ENCODE measurements at regions not wholly inside any gene's neighbourhood (a gene's known extent, or its start where the extent isn't known, plus 50 kb on each side); places are given as distances from the start of the nearest gene placed in this dataset.

- DNase-seq (ENCODE audit: low spot score) = no peak
Observed at GRCh38 chr2:118698564-118698963, 148.9 kb downstream of the EN1 start.

- DNase-seq (ENCODE audit: low spot score) = peak; percentile 35
Observed at GRCh38 chr2:118697781-118698180, 149.7 kb downstream of the EN1 start.

GRCh38 chr2:118696786-118697465 lies 150.5 kb downstream of the EN1 start:
- DNase-seq (ENCODE audit: low spot score) = peak; percentile 43

GRCh38 chr2:118693287-118693822 lies 154.1 kb downstream of the EN1 start:
- DNase-seq (ENCODE audit: low spot score) = no peak

GRCh38 chr2:118689874-118690273 lies 157.6 kb downstream of the EN1 start:
- no peak for DNase-seq (ENCODE audit: low spot score)

- no peak for DNase-seq (ENCODE audit: low spot score)
Observed at GRCh38 chr2:118689456-118689855, 158.0 kb downstream of the EN1 start.

GRCh38 chr2:118689033-118689432 lies 158.4 kb downstream of the EN1 start:
- DNase-seq (ENCODE audit: low spot score) = no peak

- no peak for DNase-seq (ENCODE audit: low spot score)
Observed at GRCh38 chr2:118687698-118688097, 159.8 kb downstream of the EN1 start.

- DNase-seq (ENCODE audit: low spot score) = no peak
Observed at GRCh38 chr2:118687192-118687591, 160.3 kb downstream of the EN1 start.

GRCh38 chr2:118686346-118686745 lies 161.1 kb downstream of the EN1 start:
- DNase-seq (ENCODE audit: low spot score) = no peak

GRCh38 chr2:118683460-118683859 lies 164.0 kb downstream of the EN1 start:
- no peak for DNase-seq (ENCODE audit: low spot score)

- no peak for DNase-seq (ENCODE audit: low spot score)
Observed at GRCh38 chr2:118678985-118679384, 168.5 kb downstream of the EN1 start.

GRCh38 chr2:118677546-118677945 lies 169.9 kb downstream of the EN1 start:
- no peak for DNase-seq (ENCODE audit: low spot score)

- no peak for DNase-seq (ENCODE audit: low spot score)
Observed at GRCh38 chr2:118675531-118675930, 171.9 kb downstream of the EN1 start.

- DNase-seq (ENCODE audit: low spot score) = no peak
Observed at GRCh38 chr2:118672571-118673158, 174.8 kb downstream of the EN1 start.

- DNase-seq (ENCODE audit: low spot score) = no peak
Observed at GRCh38 chr2:118671701-118672454, 175.6 kb downstream of the EN1 start.

GRCh38 chr2:118670838-118671237 lies 176.6 kb downstream of the EN1 start:
- no peak for DNase-seq (ENCODE audit: low spot score)

- no peak for DNase-seq (ENCODE audit: low spot score)
Observed at GRCh38 chr2:118670276-118670675, 177.2 kb downstream of the EN1 start.

GRCh38 chr2:118669654-118670053 lies 177.8 kb downstream of the EN1 start:
- no peak for DNase-seq (ENCODE audit: low spot score)

GRCh38 chr2:118668431-118669424 lies 178.7 kb downstream of the EN1 start:
- DNase-seq (ENCODE audit: low spot score) = no peak

- no peak for DNase-seq (ENCODE audit: low spot score)
Observed at GRCh38 chr2:118667964-118668363, 179.5 kb downstream of the EN1 start.
